ENCODE measurements at regions not wholly inside any gene's neighbourhood (a gene's known extent, or its start where the extent isn't known, plus 50 kb on each side); places are given as distances from the start of the nearest gene placed in this dataset.

DNA sequence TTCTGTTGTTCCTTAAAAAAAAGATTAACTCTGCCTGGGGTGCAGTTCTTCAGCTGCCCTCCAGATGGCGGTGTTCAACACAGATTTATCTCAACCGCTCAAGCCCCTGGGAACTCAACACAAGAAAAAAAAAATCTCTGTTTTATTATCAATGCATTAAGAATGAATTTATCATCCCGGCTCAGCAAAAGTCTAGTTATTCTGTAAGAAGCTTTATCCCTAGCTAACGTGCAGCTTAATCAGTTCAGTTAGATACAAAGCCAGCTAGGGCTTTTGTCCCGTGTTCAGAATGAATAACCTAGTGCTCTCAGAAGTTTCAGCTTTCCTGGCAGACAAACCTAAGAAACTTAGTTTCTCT is 475.9 kb upstream of the CCL2 start:
- Histone ChIP-seq H3K9me3 (replicated peaks; ENCODE audit: control insufficient read depth, insufficient read depth, low read length) (no peaks in the 10 kb centered on the region), H3K4me3 (no peak overlapping the region), H2AFZ (ENCODE audit: control insufficient read depth, low read depth, low read length) (no peak overlapping the region), H3K27ac (ENCODE audit: control insufficient read depth, insufficient read depth) (no peak overlapping the region), H4K20me1 (ENCODE audit: control insufficient read depth, insufficient read depth) (no peaks in the 10 kb centered on the region), H3K4me1 (ENCODE audit: control insufficient read depth, insufficient read depth, low read length) (no peaks in the 10 kb centered on the region), H3K27me3 (replicated peaks in 1 of 2; ENCODE audit: control insufficient read depth in 2 of 2, insufficient read depth in 2 of 2, low read length in 1 of 2) (no peaks in the 10 kb centered on the region; a peak in 1 of 4 replicates), H3K4me2 (ENCODE audit: control insufficient read depth, insufficient read depth) (no peak overlapping the region), H3K36me3 (ENCODE audit: control insufficient read depth in 2 of 2, insufficient read depth in 2 of 2, low read length in 1 of 2) (no peaks in the 10 kb centered on the region), H3K79me2 (ENCODE audit: control insufficient read depth, insufficient read depth, low read length) (no peaks in the 10 kb centered on the region), H3K9ac (ENCODE audit: control insufficient read depth, insufficient read depth, low read length) (no peak overlapping the region)
- peak; percentile 80 for FAIRE-seq
- DNase-seq (ENCODE audit: low read depth, low spot score): peak; percentile 2
- ChIA-PET RAD21 (ENCODE audit: unreplicated experiment) (interaction anchor here (1.3 to 1.4 kb wide), 3 partner anchors 149 to 368 kb away, joined by 3 to 4 read pairs (median 3); no protein-coding TSS in a partner anchor), SMC1A (ENCODE audit: uncharacterized antibody, unreplicated experiment) (interaction anchor here (1.1 to 3.7 kb wide), 6 partner anchors 41 to 387 kb away, joined by 3 to 13 read pairs (median 4); no protein-coding TSS in a partner anchor), CTCF (interaction anchor here (0.6 to 2.8 kb wide), 15 partner anchors 12 to 582 kb away, joined by 3 to 48 read pairs (median 3); no protein-coding TSS in a partner anchor), POLR2A (no interaction called here)
- intact Hi-C loops (cut with micrococcal nuclease; ENCODE audit: unreplicated experiment): loop anchor here (1.0 kb wide), 1 partner anchor 367 kb away; no protein-coding TSS in a partner anchor
- no TSS peak for BruUV-seq (replicated peaks)
- WGBS (ENCODE audit: insufficient coverage, insufficient replicate concordance, low lambda C conversion rate, missing lambda C conversion rate): 6% methylated on average over 5 of the region's 5 CpGs
- in situ Hi-C loops (cut with MboI): no loop called here
- ATAC-seq: peak; percentile 53
- no peak for TF ChIP-seq TARDBP (IDR thresholded peaks at IDR 0.05; ENCODE audit: borderline replicate concordance)
- peak; percentile 73 for TF ChIP-seq RAD21 (IDR thresholded peaks at IDR 0.05; ENCODE audit: insufficient read depth, low read depth, low read length)
- no peak for TF ChIP-seq CEBPZ (IDR thresholded peaks at IDR 0.05; ENCODE audit: low read depth, low read length)
- TF ChIP-seq FOXK2 (IDR thresholded peaks at IDR 0.05): no peak
- TF ChIP-seq ESRRA (IDR thresholded peaks at IDR 0.05; ENCODE audit: low read length): no peak
- no peak for TF ChIP-seq NFYA (IDR thresholded peaks at IDR 0.05; ENCODE audit: borderline replicate concordance, low read depth, low read length)
- peak; percentile 68; the same call in 1 of the 2 replicates for TF ChIP-seq ZNF384 (IDR thresholded peaks at IDR 0.05; ENCODE audit: borderline replicate concordance, low read depth, low read length)
- TF ChIP-seq POU2F2 (IDR thresholded peaks at IDR 0.05; ENCODE audit: borderline replicate concordance, low read depth, low read length): no peak
- TF ChIP-seq USF1 (IDR thresholded peaks at IDR 0.05; ENCODE audit: borderline replicate concordance, extremely low read length, insufficient read depth, low read depth, low read length): no peak
- no peak for TF ChIP-seq JUND (IDR thresholded peaks at IDR 0.05; ENCODE audit: low read depth, low read length)
- no peak for TF ChIP-seq CEBPB (IDR thresholded peaks at IDR 0.05; ENCODE audit: borderline replicate concordance in 1 of 2, low read depth in 2 of 2, low read length in 2 of 2)
- peak; percentile 80 to 94 (median 89) for TF ChIP-seq CTCF (IDR thresholded peaks at IDR 0.05 in 2 of 3, conservative IDR thresholded peaks at IDR 0.05 in 1 of 3; ENCODE audit: control insufficient read depth in 2 of 3, extremely low read depth in 1 of 3, insufficient read depth in 1 of 3, low read depth in 3 of 3, low read length in 3 of 3)
- no peak for TF ChIP-seq POLR2AphosphoS2 (IDR thresholded peaks at IDR 0.05; ENCODE audit: low read depth, low read length)
- no peak for TF ChIP-seq TCF12 (IDR thresholded peaks at IDR 0.05; ENCODE audit: low read depth, low read length)
- TF ChIP-seq SMARCA5 (IDR thresholded peaks at IDR 0.05): no peak
- TF ChIP-seq RELA (IDR thresholded peaks at IDR 0.05; ENCODE audit: borderline replicate concordance, partially characterized antibody): no peak
- TF ChIP-seq KLF5 (IDR thresholded peaks at IDR 0.05; ENCODE audit: partially characterized antibody): no peak

Data from GM12878 (cell line).